GM18867 (cell line): ENCODE measurements at regions not wholly inside any gene's neighbourhood (a gene's known extent, or its start where the extent isn't known, plus 50 kb on each side); places are given as distances from the start of the nearest gene placed in this dataset.
"Not testable (repeated sequence)": the region's sequence is repeated elsewhere in the genome, so short reads cannot be mapped to it uniquely, and the experiment has no call there.

Source experiments
- ATAC-seq: cut with Tn5 transposase; IDR thresholded peaks from one replicate; pipeline ENCODE4 v1.9.1; 2021; ENCODE audit warnings: mild to moderate bottlenecking, moderate library complexity; ENCODE audit not compliant: unreplicated experiment

DNA sequence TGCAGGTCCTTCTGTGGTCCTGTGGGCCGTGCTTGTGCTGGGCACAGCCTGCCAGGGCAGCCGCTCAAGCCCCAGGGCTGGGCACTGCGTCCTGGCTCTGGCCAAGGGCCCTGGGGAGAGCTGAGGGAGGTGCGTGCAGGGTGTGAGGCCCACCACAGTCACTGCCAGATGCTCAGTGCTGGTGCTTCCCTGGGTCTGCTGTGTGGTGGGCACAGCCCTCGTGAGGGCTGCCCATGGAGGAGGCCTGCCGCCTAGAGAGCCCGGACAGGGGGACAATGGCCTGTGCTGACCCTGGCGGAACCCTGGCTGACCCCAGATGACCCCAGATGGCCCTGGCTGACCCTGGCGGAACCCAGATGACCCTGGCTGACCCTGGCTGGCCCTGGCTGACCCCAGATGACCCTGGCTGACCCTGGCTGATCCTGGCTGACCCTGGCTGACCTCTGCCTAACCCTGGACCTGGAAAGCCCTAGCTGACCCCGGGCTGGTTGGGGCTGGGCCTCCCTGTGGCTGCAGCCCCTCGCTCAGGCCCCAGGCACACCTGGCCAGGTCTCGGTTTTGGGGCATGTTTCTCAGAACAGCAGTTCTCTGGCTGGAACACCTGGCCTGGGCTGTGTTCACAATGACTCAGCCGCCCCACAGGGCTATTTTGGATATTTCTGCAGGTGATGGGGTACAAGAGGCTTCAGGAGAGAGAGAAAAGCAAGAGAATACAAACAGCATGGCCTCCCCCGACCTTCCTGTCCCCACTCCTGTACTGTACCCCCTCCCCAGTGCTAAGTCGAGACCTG lies 55.4 kb downstream of the TMEM121 start:
- peak; percentile 58 for ATAC-seq

DNA sequence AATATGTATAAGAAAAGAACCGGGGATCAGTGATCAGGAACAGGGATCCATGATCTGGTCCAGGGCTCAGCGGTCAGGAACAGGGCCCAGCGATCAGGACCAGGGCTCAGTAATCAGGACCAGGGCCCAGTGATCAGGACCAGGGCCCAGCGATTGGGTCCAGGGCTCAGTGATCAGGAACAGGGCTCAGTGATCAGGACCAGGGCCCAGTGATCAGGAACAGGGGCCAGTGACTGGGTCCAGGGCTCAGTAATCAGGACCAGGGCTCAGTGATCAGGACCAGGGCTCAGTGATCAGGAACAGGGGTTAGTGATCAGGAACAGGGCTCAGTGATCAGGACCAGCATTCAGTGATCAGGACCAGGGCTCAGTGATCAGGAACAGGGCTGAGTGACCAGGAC lies 56.3 kb downstream of the TMEM121 start:
- no peak for ATAC-seq

DNA sequence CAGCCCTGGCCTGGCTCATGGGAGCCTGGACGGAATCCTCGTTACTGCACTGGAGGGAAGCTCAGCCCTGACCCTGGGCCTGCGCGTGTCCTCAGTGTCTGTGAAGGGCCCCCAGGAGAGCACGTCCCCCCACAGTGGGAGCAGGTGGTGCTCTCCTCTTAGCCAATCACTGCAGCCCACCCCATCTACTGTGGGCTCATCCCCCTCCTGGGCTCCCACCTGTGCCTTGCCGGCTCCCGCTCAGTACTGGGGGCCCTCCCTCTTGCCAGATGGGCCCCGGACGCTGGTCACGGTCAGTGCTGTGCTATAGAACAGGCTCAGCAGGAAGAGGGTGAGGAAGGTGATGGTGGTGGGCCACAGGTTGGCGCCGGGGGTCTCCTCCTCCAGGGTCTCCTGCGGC lies 57.5 kb downstream of the TMEM121 start:
- ATAC-seq, result not testable (repeated sequence)

DNA sequence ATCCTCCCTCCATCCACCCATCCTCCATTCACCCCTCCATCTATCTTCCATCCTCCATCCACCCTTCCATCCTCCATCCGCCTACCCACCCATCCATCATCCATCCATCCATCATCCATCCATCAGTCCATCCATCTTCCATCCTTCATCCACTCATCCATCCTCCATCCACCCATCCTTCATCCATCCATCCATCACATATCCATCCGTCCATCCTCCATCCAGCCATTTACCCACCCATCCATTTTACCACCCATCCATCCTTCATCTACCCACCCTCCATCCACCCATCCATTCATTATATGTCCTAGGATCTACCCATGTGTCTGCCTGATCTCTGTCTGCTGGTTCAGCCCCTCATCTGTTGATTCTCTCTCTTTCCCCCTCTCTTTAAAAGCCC lies 58.9 kb downstream of the TMEM121 start:
- not testable (repeated sequence) for ATAC-seq

DNA sequence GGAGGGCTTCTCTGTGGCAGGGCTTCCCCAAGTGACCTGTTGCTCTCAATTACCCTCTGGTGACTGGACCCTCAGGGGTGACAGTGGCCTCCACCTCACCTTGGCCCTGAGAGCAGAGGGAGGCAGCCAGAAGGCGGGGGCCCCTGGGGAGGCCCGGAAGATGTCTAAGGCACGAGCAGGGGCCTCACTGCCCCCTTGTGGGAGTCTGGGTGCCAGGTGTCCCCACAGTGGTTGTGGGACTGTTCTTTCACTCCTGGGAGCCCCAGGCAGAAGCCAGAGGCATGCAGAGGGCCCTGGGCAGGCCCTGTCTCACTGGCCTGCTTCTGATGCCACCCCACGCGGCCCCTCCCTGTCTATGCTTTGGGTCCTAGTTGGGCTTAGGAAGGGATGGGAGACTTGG lies 59.3 kb downstream of the TMEM121 start:
- peak; percentile 42 for ATAC-seq

- ATAC-seq, result peak; percentile 14
Measured at GRCh38 chr14:105586144-105586872, 59.9 kb downstream of the TMEM121 start.

DNA sequence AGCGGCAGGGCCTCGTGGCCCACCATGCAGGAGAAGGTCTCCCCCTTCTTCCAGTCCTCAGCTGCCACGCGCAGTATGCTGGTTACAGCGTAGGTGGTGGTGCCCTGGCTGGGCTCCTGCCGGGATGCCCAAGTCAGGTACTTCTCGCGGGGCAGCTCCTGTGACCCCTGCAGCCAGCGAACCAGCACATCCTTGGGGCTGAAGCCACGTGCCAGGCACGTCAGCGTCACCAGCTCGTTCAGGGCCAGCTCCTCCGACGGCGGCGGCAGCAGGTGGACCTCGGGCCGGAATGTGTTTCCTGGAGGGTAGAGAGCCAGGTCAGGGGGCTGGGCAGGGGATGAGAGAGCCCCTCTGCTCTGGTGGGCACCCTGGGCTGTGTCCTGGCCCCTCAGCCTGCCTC lies 60.7 kb downstream of the TMEM121 start:
- not testable (repeated sequence) for ATAC-seq

- ATAC-seq, result not testable (repeated sequence)
Measured at GRCh38 chr14:105587482-105588235, 61.3 kb downstream of the TMEM121 start.

DNA sequence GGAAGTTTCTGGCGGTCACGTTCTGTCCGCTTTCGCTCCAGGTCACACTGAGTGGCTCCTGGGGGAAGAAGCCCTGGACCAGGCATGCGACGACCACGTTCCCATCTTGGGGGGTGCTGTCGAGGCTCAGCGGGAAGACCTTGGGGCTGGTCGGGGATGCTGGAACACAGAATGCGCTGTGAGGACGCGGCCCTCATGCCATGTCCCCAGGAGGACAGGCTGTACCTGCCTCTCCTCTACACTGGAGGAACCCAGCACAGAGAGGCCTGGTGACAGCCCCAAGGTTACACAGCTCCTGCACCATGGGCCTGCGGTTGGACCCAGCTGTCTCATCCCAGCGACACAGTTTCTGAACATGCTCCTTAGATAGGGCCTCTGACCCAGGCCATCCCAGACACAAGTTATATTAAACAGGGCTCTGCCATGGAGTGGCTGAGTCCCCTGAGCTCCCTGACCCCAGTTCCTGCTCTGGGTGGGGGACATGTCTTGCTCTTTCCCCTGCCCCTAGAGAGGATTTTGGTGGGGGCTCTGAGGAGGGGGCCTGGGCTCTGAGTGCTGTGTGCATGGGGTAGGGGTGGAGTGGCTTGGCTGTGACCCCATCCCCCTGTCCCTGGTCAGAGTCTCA lies 62.0 kb downstream of the TMEM121 start:
- no peak for ATAC-seq

GRCh38 chr14:105589161-105589925 lies 63.0 kb downstream of the TMEM121 start:
- no peak for ATAC-seq

GRCh38 chr14:105589926-105590185 lies 63.5 kb downstream of the TMEM121 start:
- ATAC-seq, result not testable (repeated sequence)

- no peak for ATAC-seq
Measured at GRCh38 chr14:105591052-105591451, 64.7 kb downstream of the TMEM121 start.

- not testable (repeated sequence) for ATAC-seq
Measured at GRCh38 chr14:105591792-105592341, 65.5 kb downstream of the TMEM121 start.

- ATAC-seq, result not testable (repeated sequence)
Measured at GRCh38 chr14:105592646-105593045, 66.3 kb downstream of the TMEM121 start.

DNA sequence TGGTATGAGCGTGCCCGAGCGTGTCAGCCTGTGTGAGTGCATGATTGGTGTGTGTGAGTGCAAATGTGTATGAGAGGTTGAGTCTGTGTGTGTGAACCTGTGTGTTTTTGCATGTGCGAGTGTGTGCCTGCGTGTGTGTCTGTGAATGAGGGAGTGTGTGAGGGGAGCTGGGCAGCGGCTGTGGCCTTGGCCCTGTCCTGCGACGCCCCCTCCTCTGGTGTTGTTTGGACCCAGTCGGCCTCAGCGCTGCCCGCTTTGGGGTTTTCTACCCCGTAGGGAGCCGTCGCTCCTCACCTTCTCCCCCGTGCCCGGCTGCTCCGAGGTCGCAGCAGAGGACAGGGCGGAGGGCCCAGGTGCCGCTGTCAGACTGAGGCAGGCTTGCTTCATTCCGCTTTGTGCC lies 69.0 kb downstream of the TMEM121 start:
- ATAC-seq, result not testable (repeated sequence)

DNA sequence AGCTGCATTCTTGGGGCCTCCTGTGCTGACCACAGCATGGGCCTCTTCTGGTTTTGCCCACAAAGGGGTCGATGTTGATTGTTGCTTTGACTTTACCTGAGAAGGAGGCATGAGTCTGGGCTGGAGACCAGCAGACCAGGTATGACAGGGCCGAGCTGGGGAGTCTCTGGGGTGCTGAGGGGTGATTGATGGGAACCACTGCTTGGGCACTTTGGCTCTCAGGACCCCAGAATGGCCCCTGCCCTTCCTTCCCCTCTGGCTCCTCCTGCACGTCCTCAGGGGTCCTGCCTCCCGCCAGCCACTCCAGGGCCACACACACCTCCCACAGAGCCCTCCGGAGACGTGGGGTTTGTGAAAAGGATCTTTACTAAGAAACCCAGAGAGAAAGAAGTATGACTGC lies 70.0 kb downstream of the TMEM121 start:
- ATAC-seq, result not testable (repeated sequence)

GRCh38 chr14:105598040-105598763 lies 71.8 kb downstream of the TMEM121 start:
- ATAC-seq, result not testable (repeated sequence)

GRCh38 chr14:105598925-105599586 lies 72.7 kb downstream of the TMEM121 start:
- ATAC-seq, result not testable (repeated sequence)
